A172 (cell line): ENCODE measurements at regions not wholly inside any gene's neighbourhood (a gene's known extent, or its start where the extent isn't known, plus 50 kb on each side); places are given as distances from the start of the nearest gene placed in this dataset.

Experiments
- DNase-seq: peaks from one replicate; pipeline ENCODE4 v3.0.0-alpha.2; 2015; ENCODE audit warnings: low spot score

GRCh38 chr17:79369532-79369931 is 241.3 kb downstream of the RBFOX3 start:
- DNase-seq, result no peak

GRCh38 chr17:79369001-79369400 is 241.8 kb downstream of the RBFOX3 start:
- no peak for DNase-seq

GRCh38 chr17:79368521-79368920 is 242.3 kb downstream of the RBFOX3 start:
- no peak for DNase-seq

GRCh38 chr17:79366988-79367571 is 243.8 kb downstream of the RBFOX3 start:
- DNase-seq, result no peak

- no peak for DNase-seq
Observed at GRCh38 chr17:79365836-79366770, 244.7 kb downstream of the RBFOX3 start.

GRCh38 chr17:79365351-79365750 is 245.5 kb downstream of the RBFOX3 start:
- DNase-seq, result no peak

- DNase-seq, result no peak
Observed at GRCh38 chr17:79364315-79365094, 246.3 kb downstream of the RBFOX3 start.

- no peak for DNase-seq
Observed at GRCh38 chr17:79363552-79364275, 247.1 kb downstream of the RBFOX3 start.

GRCh38 chr17:79362772-79363305 is 248.0 kb downstream of the RBFOX3 start:
- no peak for DNase-seq

- no peak for DNase-seq
Observed at GRCh38 chr17:79361873-79362771, 248.7 kb downstream of the RBFOX3 start.

GRCh38 chr17:79361221-79361734 is 249.6 kb downstream of the RBFOX3 start:
- no peak for DNase-seq

GRCh38 chr17:79360196-79360595 is 250.7 kb downstream of the RBFOX3 start:
- no peak for DNase-seq

- DNase-seq, result no peak
Observed at GRCh38 chr17:79356839-79357447, 253.9 kb downstream of the RBFOX3 start.

- no peak for DNase-seq
Observed at GRCh38 chr17:79355165-79355564, 255.7 kb downstream of the RBFOX3 start.

GRCh38 chr17:79354173-79354820 is 256.6 kb downstream of the RBFOX3 start:
- DNase-seq, result no peak

GRCh38 chr17:79353548-79353947 is 257.3 kb downstream of the RBFOX3 start:
- DNase-seq, result no peak

GRCh38 chr17:79353016-79353415 is 257.8 kb downstream of the RBFOX3 start:
- no peak for DNase-seq

- no peak for DNase-seq
Observed at GRCh38 chr17:79350533-79350932, 260.3 kb downstream of the RBFOX3 start.
